Stomach (tissue), 4 donors: ENCODE measurements at regions not wholly inside any gene's neighbourhood (a gene's known extent, or its start where the extent isn't known, plus 50 kb on each side); places are given as distances from the start of the nearest gene placed in this dataset.

Source experiments
- POLR2A ChIP-seq, 4 donors: fragments of 450-650 bp; IDR thresholded peaks; one replicate each; pipeline ENCODE4 v1.6.1; 2016; ENCODE audit warnings: antibody characterized with exemption in 4 of 4, control low read depth in 2 of 4, mild to moderate bottlenecking in 1 of 4, moderate library complexity in 1 of 4
- TF ChIP-seq, protein P1 (sequence below), 7 experiments: fragments of 450-650 bp in 4 of 7; fragments of 200-600 bp in 3 of 7; sonication (generic) in 3 of 7; IDR thresholded peaks; one replicate each; pipeline ENCODE4 v1.5.1; 2016 to 2019; ENCODE audit warnings: antibody characterized with exemption in 7 of 7, control low read depth in 2 of 7, mild to moderate bottlenecking in 1 of 7

DNA sequence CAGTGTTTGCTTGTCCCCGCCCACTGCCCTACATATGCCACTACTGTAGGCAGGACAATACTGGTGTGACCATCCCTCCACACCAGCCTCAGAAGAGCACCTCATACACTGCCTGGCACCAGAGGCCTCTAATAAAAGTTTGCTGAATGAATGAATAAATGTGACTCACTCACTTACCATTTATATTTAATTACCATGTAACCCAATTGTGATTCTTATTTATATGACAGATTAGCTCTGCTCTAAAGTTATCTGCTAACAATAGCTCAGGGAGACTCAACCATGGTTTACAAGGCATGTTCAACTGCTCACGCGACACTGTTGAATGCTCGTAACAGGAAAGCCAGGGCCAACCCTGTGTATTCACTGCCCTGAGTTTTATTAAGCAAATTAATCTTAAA lies 66.0 kb upstream of the DOCK9 start:
- TF ChIP-seq, protein P1, sequence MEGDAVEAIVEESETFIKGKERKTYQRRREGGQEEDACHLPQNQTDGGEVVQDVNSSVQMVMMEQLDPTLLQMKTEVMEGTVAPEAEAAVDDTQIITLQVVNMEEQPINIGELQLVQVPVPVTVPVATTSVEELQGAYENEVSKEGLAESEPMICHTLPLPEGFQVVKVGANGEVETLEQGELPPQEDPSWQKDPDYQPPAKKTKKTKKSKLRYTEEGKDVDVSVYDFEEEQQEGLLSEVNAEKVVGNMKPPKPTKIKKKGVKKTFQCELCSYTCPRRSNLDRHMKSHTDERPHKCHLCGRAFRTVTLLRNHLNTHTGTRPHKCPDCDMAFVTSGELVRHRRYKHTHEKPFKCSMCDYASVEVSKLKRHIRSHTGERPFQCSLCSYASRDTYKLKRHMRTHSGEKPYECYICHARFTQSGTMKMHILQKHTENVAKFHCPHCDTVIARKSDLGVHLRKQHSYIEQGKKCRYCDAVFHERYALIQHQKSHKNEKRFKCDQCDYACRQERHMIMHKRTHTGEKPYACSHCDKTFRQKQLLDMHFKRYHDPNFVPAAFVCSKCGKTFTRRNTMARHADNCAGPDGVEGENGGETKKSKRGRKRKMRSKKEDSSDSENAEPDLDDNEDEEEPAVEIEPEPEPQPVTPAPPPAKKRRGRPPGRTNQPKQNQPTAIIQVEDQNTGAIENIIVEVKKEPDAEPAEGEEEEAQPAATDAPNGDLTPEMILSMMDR (IDR thresholded peaks at IDR 0.05) = no peak
- no peak for TF ChIP-seq POLR2A (IDR thresholded peaks at IDR 0.05)
